ENCODE measurements at regions not wholly inside any gene's neighbourhood (a gene's known extent, or its start where the extent isn't known, plus 50 kb on each side); places are given as distances from the start of the nearest gene placed in this dataset.

- no peak for DNase-seq (ENCODE audit: low read depth in 2 of 2)
These were observed 58.4 kb downstream of the SLC25A47 start for GRCh38 chr14:100381395-100382105.

GRCh38 chr14:100382106-100382455, 58.9 kb downstream of the SLC25A47 start:
- DNase-seq (ENCODE audit: low read depth in 2 of 2): no peak

- DNase-seq (ENCODE audit: low read depth in 2 of 2): peak; percentile 67 to 83
These were observed 60.6 kb downstream of the SLC25A47 start for GRCh38 chr14:100383727-100384158.

GRCh38 chr14:100384277-100384676, 61.1 kb downstream of the SLC25A47 start:
- DNase-seq (ENCODE audit: low read depth in 2 of 2): no peak

GRCh38 chr14:100384819-100385813, 62.0 kb downstream of the SLC25A47 start:
- peak; percentile 73 to 74 for DNase-seq (ENCODE audit: low read depth in 2 of 2)

GRCh38 chr14:100386121-100386520, 63.0 kb downstream of the SLC25A47 start:
- peak; percentile 17 to 42 for DNase-seq (ENCODE audit: low read depth in 2 of 2)

GRCh38 chr14:100386846-100387245, 63.7 kb downstream of the SLC25A47 start:
- DNase-seq (ENCODE audit: low read depth in 2 of 2): no peak

GRCh38 chr14:100387450-100387849, 64.3 kb downstream of the SLC25A47 start:
- no peak for DNase-seq (ENCODE audit: low read depth in 2 of 2)

GRCh38 chr14:100388103-100389054, 65.2 kb downstream of the SLC25A47 start:
- DNase-seq (ENCODE audit: low read depth in 2 of 2): no peak

- no peak for DNase-seq (ENCODE audit: low read depth in 2 of 2)
These were observed 66.5 kb downstream of the SLC25A47 start for GRCh38 chr14:100389497-100390104.

- no peak for DNase-seq (ENCODE audit: low read depth in 2 of 2)
These were observed 68.0 kb downstream of the SLC25A47 start for GRCh38 chr14:100391173-100391572.

GRCh38 chr14:100391724-100392123, 68.6 kb downstream of the SLC25A47 start:
- DNase-seq (ENCODE audit: low read depth in 2 of 2): no peak

- DNase-seq (ENCODE audit: low read depth in 2 of 2): no peak
These were observed 69.2 kb downstream of the SLC25A47 start for GRCh38 chr14:100392356-100392755.

GRCh38 chr14:100393362-100393761, 70.2 kb downstream of the SLC25A47 start:
- no peak for DNase-seq (ENCODE audit: low read depth in 2 of 2)

- no peak for DNase-seq (ENCODE audit: low read depth in 2 of 2)
These were observed 71.0 kb downstream of the SLC25A47 start for GRCh38 chr14:100393906-100394732.

GRCh38 chr14:100394886-100395672, 71.9 kb downstream of the SLC25A47 start:
- DNase-seq (ENCODE audit: low read depth in 2 of 2): no peak

- DNase-seq (ENCODE audit: low read depth in 2 of 2): no peak
These were observed 73.2 kb downstream of the SLC25A47 start for GRCh38 chr14:100396266-100396795.

GRCh38 chr14:100397005-100397404, 73.9 kb downstream of the SLC25A47 start:
- DNase-seq (ENCODE audit: low read depth in 2 of 2): no peak

GRCh38 chr14:100398044-100398443, 74.9 kb downstream of the SLC25A47 start:
- DNase-seq (ENCODE audit: low read depth in 2 of 2): no peak

Data from lung microvascular endothelial cell (primary cell).